CD4-positive, alpha-beta T cell treated with Interleukin-6 for 4 hours (primary cell): ENCODE measurements at regions not wholly inside any gene's neighbourhood (a gene's known extent, or its start where the extent isn't known, plus 50 kb on each side); places are given as distances from the start of the nearest gene placed in this dataset.
"Not testable (repeated sequence)": the region's sequence is repeated elsewhere in the genome, so short reads cannot be mapped to it uniquely, and the experiment has no call there.

Experiments used
- DNase-seq: peaks from one replicate; pipeline ENCODE4 v3.0.0-alpha.2; 2020; ENCODE audit warnings: mixed read lengths

DNA sequence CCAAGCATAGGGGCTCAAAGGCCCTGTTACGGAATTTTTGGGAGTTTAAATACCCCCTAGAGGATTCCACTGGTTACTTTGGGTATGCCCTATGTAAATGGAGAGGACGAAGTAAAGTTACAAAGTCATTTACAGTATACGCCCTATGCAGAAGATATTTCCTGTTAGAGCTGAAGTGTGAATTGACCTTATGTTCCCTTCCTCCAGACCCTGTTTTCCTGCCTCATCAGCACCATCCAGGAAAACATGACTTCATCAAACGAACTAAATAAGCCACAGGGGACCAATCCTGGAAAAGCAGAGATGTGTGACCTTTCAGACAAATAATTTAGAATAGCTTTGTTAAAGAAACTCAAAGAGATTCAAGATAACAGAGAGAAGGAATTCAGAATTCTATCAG lies 177.4 kb downstream of the SQOR start:
- no peak for DNase-seq

DNA sequence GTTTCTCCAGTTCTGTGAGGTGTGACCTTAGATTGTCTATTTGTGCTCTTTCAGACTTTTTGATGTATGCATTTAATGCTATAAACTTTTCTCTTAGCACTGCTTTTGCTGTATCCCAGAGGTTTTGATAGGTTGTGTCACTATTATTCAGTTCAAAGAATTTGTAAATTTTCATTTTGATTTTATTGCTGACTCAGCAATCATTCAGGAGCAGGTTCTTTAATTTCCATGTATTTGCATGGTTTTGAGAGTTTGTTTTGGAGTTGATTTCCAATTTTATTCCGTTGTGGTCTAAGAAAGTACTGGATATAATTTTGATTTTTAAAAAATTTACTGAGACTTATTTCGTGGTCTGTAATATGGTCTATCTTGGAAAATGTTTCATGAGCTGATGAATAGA lies 182.7 kb downstream of the SQOR start:
- not testable (repeated sequence) for DNase-seq

- no peak for DNase-seq
Measured at GRCh38 chr15:45821390-45821789, 186.6 kb downstream of the SQOR start.

DNA sequence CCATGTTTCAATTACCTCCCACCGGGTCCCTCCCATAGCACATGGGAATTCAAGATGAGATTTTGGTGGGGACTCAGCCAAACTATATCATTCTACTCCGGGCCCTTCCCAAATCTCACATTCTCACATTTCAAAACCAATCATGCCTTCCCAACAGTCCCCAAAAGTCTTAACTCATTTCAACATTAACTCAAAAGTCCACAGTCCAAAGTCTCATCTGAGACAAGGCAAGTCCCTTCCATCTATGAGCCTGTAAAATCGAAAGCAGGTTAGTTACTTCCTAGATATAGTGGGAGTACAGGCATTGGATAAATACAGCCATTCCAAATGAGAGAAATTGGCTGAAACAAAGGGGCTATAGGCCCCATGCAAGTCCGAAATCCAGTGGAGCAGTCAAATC lies 188.1 kb downstream of the SQOR start:
- not testable (repeated sequence) for DNase-seq

- DNase-seq = no peak
Measured at GRCh38 chr15:45827275-45827674, 192.4 kb downstream of the SQOR start.

DNA sequence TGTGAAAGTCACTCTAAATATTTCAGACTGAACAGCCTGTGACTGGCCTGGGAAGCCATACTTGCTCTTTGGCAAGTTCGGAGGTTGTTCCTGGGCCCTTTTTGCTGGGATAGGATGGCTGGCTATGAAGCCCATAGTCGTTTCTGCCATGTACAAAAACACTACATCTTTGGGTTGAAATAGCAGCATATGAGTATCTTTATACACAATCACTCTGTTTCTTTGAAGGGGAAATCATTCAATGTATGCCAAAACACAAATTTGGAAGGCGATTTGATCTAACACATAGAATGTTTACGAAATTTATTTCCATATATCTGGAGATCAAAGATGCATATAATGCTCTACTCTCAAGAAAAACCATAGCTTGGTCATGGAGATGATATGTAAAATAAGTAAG lies 192.9 kb downstream of the SQOR start:
- DNase-seq = no peak

DNA sequence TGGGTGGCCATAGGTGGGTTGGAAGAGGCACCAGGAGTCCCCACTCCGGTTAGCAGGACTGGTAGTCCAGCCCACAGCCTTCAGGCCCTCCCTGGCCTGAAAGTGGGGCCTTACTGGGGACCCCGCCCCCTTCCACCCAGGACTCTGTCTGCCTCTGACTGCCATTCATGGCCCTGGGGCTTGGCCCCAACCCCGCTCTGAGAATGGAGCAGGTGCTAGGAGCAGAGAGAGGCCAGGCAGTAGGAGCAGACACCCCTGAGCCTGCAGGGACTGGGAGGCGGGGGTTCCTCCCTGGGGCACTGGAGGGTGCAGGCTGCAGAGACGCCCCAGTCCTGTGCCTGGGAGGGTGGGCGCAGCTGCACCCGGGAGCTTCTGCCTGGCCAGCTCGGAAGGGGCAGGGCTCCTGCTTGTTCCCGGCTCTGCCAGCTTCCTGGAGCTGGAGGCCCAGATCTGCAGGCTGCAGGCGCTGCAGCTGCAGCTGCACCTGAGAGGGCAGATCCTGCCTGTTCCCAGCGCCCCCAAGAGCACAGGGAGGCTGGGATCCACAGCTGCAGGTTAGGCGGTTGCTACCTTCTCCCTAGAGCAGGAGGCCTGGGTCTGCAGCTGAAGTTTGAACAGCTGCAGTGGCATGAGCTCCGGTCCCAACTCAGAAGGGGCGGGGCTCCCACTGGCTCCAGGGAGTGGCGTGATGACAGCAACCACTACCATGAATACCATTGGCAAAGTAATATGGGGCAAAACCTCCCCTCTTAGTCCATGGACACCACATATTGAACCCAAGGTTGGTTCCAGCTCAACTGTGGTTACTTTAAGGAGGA lies 194.7 kb downstream of the SQOR start:
- no peak for DNase-seq

GRCh38 chr15:45831787-45832186 lies 197.0 kb downstream of the SQOR start:
- DNase-seq = no peak

- no peak for DNase-seq
Measured at GRCh38 chr15:45834622-45835021, 199.8 kb downstream of the SQOR start.

DNA sequence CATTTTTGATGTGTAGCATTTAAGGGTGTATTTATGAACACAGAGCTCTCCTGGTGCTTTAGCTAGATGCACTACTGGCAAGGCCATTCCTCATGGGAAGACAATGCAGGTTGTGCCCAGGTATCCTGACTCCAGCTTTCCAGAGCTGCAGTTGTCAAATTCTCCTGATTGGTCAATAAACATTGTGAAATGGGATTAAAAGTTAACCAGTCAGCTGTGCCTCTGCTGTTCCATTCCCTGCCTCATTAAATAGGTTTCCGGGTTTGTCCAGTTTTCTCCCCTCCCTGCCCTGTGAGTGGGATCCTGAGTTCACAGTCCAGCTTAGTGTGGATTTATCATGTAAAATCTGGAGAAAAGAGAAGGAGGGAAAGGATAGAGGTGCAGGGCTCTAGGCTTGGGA lies 207.3 kb downstream of the SQOR start:
- no peak for DNase-seq

GRCh38 chr15:45847645-45848044 lies 212.8 kb downstream of the SQOR start:
- DNase-seq = no peak

GRCh38 chr15:45849136-45849535 lies 214.3 kb downstream of the SQOR start:
- no peak for DNase-seq

- no peak for DNase-seq
Measured at GRCh38 chr15:45854455-45855202, 219.8 kb downstream of the SQOR start.

GRCh38 chr15:45855210-45855906 lies 220.5 kb downstream of the SQOR start:
- no peak for DNase-seq

- no peak for DNase-seq
Measured at GRCh38 chr15:45855907-45856579, 221.2 kb downstream of the SQOR start.

- no peak for DNase-seq
Measured at GRCh38 chr15:45857291-45857690, 222.5 kb downstream of the SQOR start.

- DNase-seq = no peak
Measured at GRCh38 chr15:45858491-45858890, 223.7 kb downstream of the SQOR start.

DNA sequence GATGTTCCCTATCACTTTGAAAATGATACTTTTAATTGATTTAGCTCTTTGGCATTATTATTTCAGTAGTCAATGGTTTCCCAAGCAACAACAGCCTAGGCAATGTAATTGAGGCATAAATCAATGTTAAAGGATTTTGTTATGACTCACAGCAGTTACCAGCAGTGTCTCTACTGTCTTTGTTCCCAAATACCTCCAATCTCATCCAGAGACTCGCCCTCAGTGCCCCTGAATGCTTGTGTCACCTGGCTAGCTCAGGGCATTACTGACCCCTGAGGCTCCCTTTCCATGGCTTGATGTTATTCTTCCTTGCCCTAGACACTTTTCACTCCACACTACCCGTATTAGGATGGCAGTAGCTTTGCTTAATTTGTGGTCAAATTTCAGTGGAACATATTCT lies 227.2 kb downstream of the SQOR start:
- DNase-seq = no peak

DNA sequence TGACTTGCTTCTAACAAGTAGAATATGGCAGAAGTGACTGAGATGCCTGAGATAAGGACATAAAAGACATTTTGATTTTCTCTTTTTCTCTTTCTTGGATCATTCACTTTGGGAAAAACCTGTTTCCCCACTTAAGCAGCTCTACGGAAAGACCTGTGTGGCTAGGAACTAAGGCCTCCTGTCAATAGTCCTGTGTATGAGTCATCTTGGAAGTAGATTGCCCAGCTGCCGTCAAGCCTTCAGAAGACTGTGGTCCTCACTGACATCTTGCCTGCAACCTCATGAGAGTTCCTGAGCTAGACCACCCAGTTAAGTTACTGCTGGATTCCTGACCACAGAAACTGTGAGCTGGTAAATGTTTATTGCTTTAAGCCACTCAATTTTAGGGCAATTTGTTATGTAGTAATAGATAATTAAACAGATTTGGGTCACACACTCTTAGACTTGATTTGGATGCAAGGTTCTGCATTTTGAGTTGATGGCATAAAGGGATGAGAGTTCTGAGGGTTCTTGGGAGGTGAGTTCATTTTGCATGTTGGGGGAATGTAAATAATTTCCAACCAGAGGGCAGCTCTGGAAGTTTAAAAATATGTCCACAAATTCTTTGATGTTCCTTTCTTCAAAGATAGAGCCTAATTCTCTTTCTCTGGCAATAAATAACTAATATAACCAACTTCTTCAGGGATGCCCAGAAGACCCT lies 229.2 kb downstream of the SQOR start:
- DNase-seq = no peak

GRCh38 chr15:45866616-45867015 lies 231.8 kb downstream of the SQOR start:
- DNase-seq = no peak

DNA sequence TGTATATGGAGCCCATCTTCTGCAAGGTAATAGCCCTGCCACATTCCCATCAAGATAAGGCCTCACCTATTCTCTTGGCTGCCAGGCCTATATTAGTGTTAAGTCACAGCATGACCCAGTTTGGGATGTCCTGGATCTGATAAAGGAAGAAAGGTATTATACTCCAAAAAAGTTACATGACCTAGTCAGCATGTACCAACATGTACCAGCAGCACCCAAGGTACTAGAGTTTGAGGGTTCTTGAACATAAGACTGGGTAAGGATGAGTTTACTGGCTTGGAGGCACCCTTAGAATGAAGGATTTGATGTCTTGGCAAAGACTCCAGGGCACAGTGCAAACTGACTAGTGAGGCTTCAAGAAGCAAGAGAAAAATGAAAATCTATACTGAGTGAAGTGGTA lies 232.5 kb downstream of the SQOR start:
- no peak for DNase-seq

GRCh38 chr15:45868109-45868691 lies 233.4 kb downstream of the SQOR start:
- DNase-seq = no peak
